K562 (cell line): ENCODE measurements at regions not wholly inside any gene's neighbourhood (a gene's known extent, or its start where the extent isn't known, plus 50 kb on each side); places are given as distances from the start of the nearest gene placed in this dataset.

Experiments used
- ATAC-seq: fragments of 200-7000 bp; cut with Tn5 transposase; 3 replicates; pipeline ENCODE4 v1.9.1; 2020; ENCODE audit warnings: moderate library complexity
- BruUV-seq: library from RNA; stranded (reverse); fragments of 400-500 nt; replicated peaks from 2 replicates; lab custom pipeline; 2021; lab: Mats Ljungman, UMichigan
- CTCF ChIA-PET: fragments of 300-600 bp; formaldehyde crosslinking; extraction: SDS; loops from one replicate; lab custom pipeline; 2021; ENCODE audit warnings: low intra/inter-chr PET ratio; lab: Yijun Ruan, JAX
- POLR2A ChIA-PET: fragments of 300-600, 350-650 bp; sonication (Branson Sonifier 250); formaldehyde crosslinking; extraction: SDS; loops from one replicate; lab custom pipeline; 2021; ENCODE audit warnings: antibody characterized with exemption, inconsistent platforms; lab: Yijun Ruan, JAX
- DNase-seq, 4 experiments: peaks; one replicate each; pipeline versions ENCODE4 v3.0.0 to v3.0.0-alpha.2; 2011 to 2018; ENCODE audit warnings: low spot score in 3 of 4, mixed read lengths in 3 of 4; ENCODE audit errors: extremely low read depth in 1 of 4
- FAIRE-seq: peaks from 2 replicates; lab custom pipeline; 2011; peaks lifted over from hg19 to GRCh38; lab: Jason Lieb, UNC
- H2AFZ ChIP-seq: 2 replicates; pipeline ENCODE4 v1.6.0; 2011; ENCODE audit warnings: low read depth, low read length, control low read depth, inconsistent platforms
- H3K27ac ChIP-seq: fragments of 200-600 bp; 3 replicates; pipeline ENCODE4 v1.8.0; 2011; ENCODE audit warnings: low read depth, mild to moderate bottlenecking, control low read depth, inconsistent platforms, low read length, moderate library complexity, mixed read lengths; ENCODE audit errors: extremely low read depth
- H3K27me3 ChIP-seq, 2 experiments: fragments of 300-600 bp in 1 of 2; 2 replicates in 1 of 2; 3 replicates in 1 of 2; pipeline versions ENCODE4 v1.6.0 to v1.8.0; 2011; ENCODE audit warnings: inconsistent platforms in 2 of 2, low read length in 2 of 2, mild to moderate bottlenecking in 1 of 2, mixed read lengths in 1 of 2, moderate library complexity in 1 of 2; ENCODE audit not compliant: control insufficient read depth in 2 of 2, insufficient read depth in 2 of 2
- H3K36me3 ChIP-seq: fragments of 300-600 bp; 3 replicates; pipeline ENCODE4 v1.8.0; 2011; ENCODE audit warnings: mild to moderate bottlenecking, low read length, inconsistent platforms; ENCODE audit not compliant: control insufficient read depth, insufficient read depth
- H3K4me1 ChIP-seq, 2 experiments: fragments of 200-600 bp in 1 of 2; replicated peaks in 1 of 2; 2 replicates in 1 of 2; 3 replicates in 1 of 2; pipeline versions ENCODE4 v1.5.1 to v1.8.0; 2011; ENCODE audit warnings: inconsistent platforms in 2 of 2, low read length in 2 of 2, mild to moderate bottlenecking in 1 of 2, mixed read lengths in 1 of 2, moderate library complexity in 1 of 2; ENCODE audit not compliant: control insufficient read depth in 2 of 2, insufficient read depth in 2 of 2
- H3K4me2 ChIP-seq: 2 replicates; pipeline ENCODE4 v1.6.1; 2011; ENCODE audit warnings: low read length, control low read depth, inconsistent platforms, mixed read lengths; ENCODE audit not compliant: insufficient read depth
- H3K4me3 ChIP-seq: fragments of 200-600 bp; sonication (generic), shearing (Covaris generic); 2 replicates; pipeline ENCODE4 v1.5.1; 2016; ENCODE audit warnings: control low read depth, inconsistent platforms
- H3K79me2 ChIP-seq: fragments of 200-600 bp; 3 replicates; pipeline ENCODE4 v1.8.0; 2011; ENCODE audit warnings: low read length, inconsistent platforms; ENCODE audit not compliant: control insufficient read depth, insufficient read depth
- H3K9ac ChIP-seq, 2 experiments: 2 replicates each; pipeline versions ENCODE4 v1.6.0 to v1.6.1; 2011; ENCODE audit warnings: low read depth in 2 of 2, low read length in 2 of 2, control low read depth in 1 of 2, inconsistent platforms in 1 of 2, mild to moderate bottlenecking in 1 of 2, mixed read lengths in 1 of 2; ENCODE audit not compliant: insufficient read depth in 1 of 2
- H3K9me1 ChIP-seq: one replicate; pipeline ENCODE4 v1.6.0; 2011; ENCODE audit warnings: inconsistent platforms, mild to moderate bottlenecking, low read length, moderate library complexity; ENCODE audit not compliant: control insufficient read depth, insufficient read depth
- H3K9me3 ChIP-seq: replicated peaks from 2 replicates; pipeline ENCODE4 v1.5.1; 2011; ENCODE audit warnings: low read depth, low read length, inconsistent platforms; ENCODE audit not compliant: control insufficient read depth, insufficient read depth
- H4K20me1 ChIP-seq: replicated peaks from 2 replicates; pipeline ENCODE4 v1.6.1; 2011; ENCODE audit warnings: low read length, inconsistent platforms, mixed read lengths; ENCODE audit not compliant: control insufficient read depth, insufficient read depth
- ARID2 ChIP-seq: fragments of 450-650 bp; IDR thresholded peaks from 2 replicates; pipeline ENCODE4 v1.6.1; 2017; ENCODE audit warnings: antibody characterized with exemption, mild to moderate bottlenecking
- ATF7 ChIP-seq: fragments of 450-650 bp; IDR thresholded peaks from 2 replicates; pipeline ENCODE4 v1.7.1; 2014; ENCODE audit warnings: mild to moderate bottlenecking, moderate library complexity
- BMI1 ChIP-seq: fragments of 150-350 bp; IDR thresholded peaks from 2 replicates; pipeline ENCODE4 v1.6.1; 2014; ENCODE audit warnings: low read length
- DDX20 ChIP-seq: fragments of 450-650 bp; IDR thresholded peaks from 2 replicates; pipeline ENCODE4 v1.6.1; 2016; ENCODE audit warnings: missing genetic modification characterization, low read depth, mild to moderate bottlenecking, missing compliant biosample characterization, moderate library complexity
- ELF1 ChIP-seq: fragments of 200-800 bp; sonication (Bioruptor generic); IDR thresholded peaks from 2 replicates; pipeline ENCODE4 v1.6.1; 2016; ENCODE audit warnings: missing genetic modification characterization, missing compliant biosample characterization
- GTF2F1 ChIP-seq: IDR thresholded peaks from 2 replicates; pipeline ENCODE4 v1.6.1; 2011; ENCODE audit warnings: low read depth, low read length, improper control_type of control experiment
- KLF1 ChIP-seq: fragments of 450-650 bp; IDR thresholded peaks from 2 replicates; pipeline ENCODE4 v1.6.1; 2016; ENCODE audit warnings: missing genetic modification characterization, missing compliant biosample characterization
- MYBL2 ChIP-seq, 2 experiments: fragments of 450-650 bp in 1 of 2; sonication (generic) in 1 of 2; formaldehyde crosslinking in 1 of 2; IDR thresholded peaks; 2 replicates each; pipeline versions ENCODE4 v1.6.1 to v1.8.1; 2017 to 2022; ENCODE audit warnings: borderline replicate concordance in 1 of 2, inconsistent platforms in 1 of 2, low read depth in 1 of 2, mild to moderate bottlenecking in 1 of 2, missing genetic modification reagents in 1 of 2, moderate library complexity in 1 of 2
- NR2C1 ChIP-seq, 2 experiments: fragments of 450-650 bp; IDR thresholded peaks; 2 replicates each; pipeline ENCODE4 v1.6.1; 2017; ENCODE audit warnings: mild to moderate bottlenecking in 2 of 2, antibody characterized with exemption in 1 of 2, inconsistent platforms in 1 of 2, missing compliant biosample characterization in 1 of 2, missing genetic modification characterization in 1 of 2
- PYGO2 ChIP-seq: fragments of 450-650 bp; IDR thresholded peaks from 2 replicates; pipeline ENCODE4 v1.6.1; 2016; ENCODE audit warnings: mild to moderate bottlenecking, missing genetic modification characterization, moderate library complexity, missing compliant biosample characterization
- TOE1 ChIP-seq, 2 experiments: fragments of 450-650 bp in 1 of 2; sonication (generic) in 1 of 2; formaldehyde crosslinking in 1 of 2; IDR thresholded peaks; 2 replicates each; pipeline versions ENCODE4 v1.7.1 to v1.8.0; 2016 to 2022; ENCODE audit warnings: borderline replicate concordance in 2 of 2, mild to moderate bottlenecking in 2 of 2, antibody characterized with exemption in 1 of 2, inconsistent platforms in 1 of 2, low read depth in 1 of 2, missing genetic modification reagents in 1 of 2, moderate library complexity in 1 of 2
- ZNF280B ChIP-seq: fragments of 250-450 bp; sonication (Bioruptor Pico); IDR thresholded peaks from 2 replicates; pipeline ENCODE4 v1.5.1; 2021; ENCODE audit warnings: mild to moderate bottlenecking
- ZNF511 ChIP-seq: sonication (generic); formaldehyde crosslinking; IDR thresholded peaks from 2 replicates; pipeline ENCODE4 v1.8.0; 2022; ENCODE audit warnings: mild to moderate bottlenecking, missing genetic modification reagents
- ZNF764 ChIP-seq: fragments of 250-450 bp; sonication (Bioruptor Pico); IDR thresholded peaks from 2 replicates; pipeline ENCODE4 v1.4.0; 2020; ENCODE audit warnings: low read depth, mild to moderate bottlenecking, moderate library complexity
- ZSCAN32 ChIP-seq: fragments of 450-650 bp; formaldehyde crosslinking; IDR thresholded peaks from 2 replicates; pipeline ENCODE4 v1.4.0; 2020; ENCODE audit warnings: mild to moderate bottlenecking, moderate library complexity
- WGBS: fragments of 100-300 bp; shearing (Covaris generic); methylation state at CpG from one replicate; pipeline ENCODE4 v1.1.6; 2016; ENCODE audit warnings: low coverage, mixed read lengths; ENCODE audit not compliant: insufficient coverage; ENCODE audit errors: missing lambda C conversion rate; 5-methylcytosine and 5-hydroxymethylcytosine counted together
- in situ Hi-C: fragments of 300-500 bp; cut with MboI; formaldehyde crosslinking; loops from 4 replicates; pipeline ENCODE4 v1.15.0; 2018; ENCODE audit warnings: inconsistent platforms, mixed read lengths
- intact Hi-C: fragments of 100-400 bp; cut with micrococcal nuclease; formaldehyde crosslinking; loops from 2 replicates; pipeline ENCODE4 v1.14.2; 2022

GRCh38 chr15:29968099-29968894 lies 114.5 kb upstream of the GOLGA8J start:
- no peak overlapping the region for H3K4me3 ChIP-seq
- in situ Hi-C loops: no loop called here
- 15% methylated on average over 29 of the region's 91 CpGs for WGBS
- H3K4me1 ChIP-seq: no peaks in the 10 kb centered on the region
- DNase-seq: no peak
- TF ChIP-seq ATF7: no peak
- TF ChIP-seq KLF1: no peak
- no peak for TF ChIP-seq PYGO2 (tag)
- no peak for TF ChIP-seq ELF1 (tag)
- no peak for TF ChIP-seq NR2C1 (IDR thresholded peaks at IDR 0.05)
- TF ChIP-seq NR2C1 (tag; IDR thresholded peaks at IDR 0.05): no peak
- TF ChIP-seq ZNF764: no peak
- no peak for TF ChIP-seq TOE1 (IDR thresholded peaks at IDR 0.05; ENCODE audit: borderline replicate concordance)
- TF ChIP-seq TOE1 (CRISPR knock-in tag; IDR thresholded peaks at IDR 0.05; ENCODE audit: borderline replicate concordance, low read depth): no peak
- TF ChIP-seq ZNF511 (CRISPR knock-in tag): no peak
- no peak for TF ChIP-seq ARID2
- no peak for TF ChIP-seq ZNF280B (CRISPR knock-in tag)
- no peak for TF ChIP-seq BMI1
- no peak for TF ChIP-seq ZSCAN32 (CRISPR knock-in tag)
- no peak for TF ChIP-seq DDX20 (tag)
- TF ChIP-seq MYBL2 (IDR thresholded peaks at IDR 0.05; ENCODE audit: low read depth): no peak
- TF ChIP-seq MYBL2 (CRISPR knock-in tag; IDR thresholded peaks at IDR 0.05; ENCODE audit: borderline replicate concordance): no peak
- no peak for TF ChIP-seq GTF2F1
- TF ChIP-seq, all 486 proteins: peak for 0
- ATAC-seq: no peak
- Histone ChIP-seq H3K79me2 (no peaks in the 10 kb centered on the region), H3K9ac (no peak overlapping the region), H3K36me3 (no peaks in the 10 kb centered on the region), H3K4me2 (no peak overlapping the region), H4K20me1 (no peaks in the 10 kb centered on the region), H3K9me1 (no peaks in the 10 kb centered on the region), H3K27ac (no peak overlapping the region), H3K9me3 (no peaks in the 10 kb centered on the region), H2AFZ (no peak overlapping the region), H3K27me3 (no peaks in the 10 kb centered on the region)
- CTCF ChIA-PET: no interaction called here
- POLR2A ChIA-PET: no interaction called here
- no TSS peak for BruUV-seq
- intact Hi-C loops: no loop called here
- no peak for FAIRE-seq
